Psoas muscle (tissue), 7 donors: ENCODE measurements at regions not wholly inside any gene's neighbourhood (a gene's known extent, or its start where the extent isn't known, plus 50 kb on each side); places are given as distances from the start of the nearest gene placed in this dataset.

Experiments used
- ATAC-seq, 4 donors: fragments of 200-7000 bp; cut with Tn5 transposase; one replicate each; pipeline ENCODE4 v1.9.1; 2020; ENCODE audit warnings: moderate library complexity in 3 of 4, mild to moderate bottlenecking in 2 of 4
- DNase-seq, 2 donors: peaks; one replicate each; pipeline ENCODE4 v3.0.0-alpha.2; 2020
- H3K27ac ChIP-seq: fragments of 200-600 bp; one replicate; pipeline ENCODE4 v1.8.0; 2022
- H3K27me3 ChIP-seq, 3 donors: fragments of 200-600 bp in 1 of 3; one replicate each; pipeline versions ENCODE4 v1.6.1 to v1.8.0; 2013 to 2022; ENCODE audit warnings: low read length in 2 of 3, mild to moderate bottlenecking in 2 of 3, moderate library complexity in 1 of 3; ENCODE audit not compliant: insufficient read depth in 3 of 3
- H3K36me3 ChIP-seq, 2 donors: fragments of 200-600 bp in 1 of 2; one replicate each; pipeline versions ENCODE4 v1.6.1 to v1.8.0; 2013 to 2022; ENCODE audit warnings: low read depth in 1 of 2, mild to moderate bottlenecking in 1 of 2, moderate library complexity in 1 of 2; ENCODE audit not compliant: insufficient read depth in 1 of 2
- H3K4me1 ChIP-seq: fragments of 200-600 bp; one replicate; pipeline ENCODE4 v1.8.0; 2022
- H3K4me3 ChIP-seq: fragments of 200-600 bp; one replicate; pipeline ENCODE4 v1.8.0; 2022; ENCODE audit warnings: mild to moderate bottlenecking
- H3K9me3 ChIP-seq: fragments of 200-600 bp; one replicate; pipeline ENCODE4 v1.8.0; 2022
- CTCF ChIP-seq: fragments of 200-600 bp; IDR thresholded peaks from one replicate; pipeline ENCODE4 v1.8.0; 2022; ENCODE audit warnings: antibody characterized with exemption
- WGBS, 3 donors: extraction: QIAGEN DNeasy Blood & Tissue Kit; methylation state at CpG; one replicate each; pipeline versions ENCODE4 v1.1.6 to v1.1.7; 2013; 5-methylcytosine and 5-hydroxymethylcytosine counted together
- intact Hi-C, 2 donors: fragments of 100-400 bp; cut with DNase I; formaldehyde crosslinking; loops; one replicate each; pipeline versions ENCODE4 v1.11.0 to v1.14.2; 2022
- donor health status: healthy with polysubstance abuse.
- donor health status: DM: no; HTN: no; CAD: no; lungs with moderate emphysema.
- donor health status: Bipolar disorder and iron deficiency.
- donor health status: healthy.
- donor health status: DM: yes; HTN: yes; CAD: no.
- donor health status: DM: no; HTN: no; CAD: no.
- donor health status: DM: yes; HTN: yes; CAD: no.

DNA sequence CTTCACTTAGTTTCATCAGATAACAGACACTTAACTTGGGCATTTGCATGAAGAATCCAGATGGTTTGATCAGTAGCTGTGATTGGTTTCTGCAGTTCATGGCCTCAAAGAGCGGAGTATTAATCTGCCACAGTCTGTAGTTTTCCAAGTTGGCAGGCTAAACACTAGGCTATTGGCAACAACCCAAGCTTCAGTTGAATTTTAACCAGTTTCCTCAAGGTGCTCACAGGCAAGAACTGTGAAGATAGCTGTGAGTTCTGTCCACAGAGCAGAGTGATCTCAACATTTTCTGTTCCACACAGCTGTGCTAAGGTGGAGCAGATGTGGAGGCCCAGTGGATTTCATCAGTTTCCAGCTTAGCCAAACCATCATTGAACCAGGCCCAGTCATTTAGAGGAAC lies 469.5 kb upstream of the LINC00305 start:
- DNase-seq (no peak), ATAC-seq (no peak)
- Histone ChIP-seq H3K9me3 (no peaks in the 10 kb centered on the region), H3K4me3 (no peak overlapping the region), H3K36me3 (no peaks in the 10 kb centered on the region), H3K27ac (no peak overlapping the region), H3K4me1 (no peaks in the 10 kb centered on the region), H3K27me3 (no peaks in the 10 kb centered on the region)
- TF ChIP-seq CTCF, result no peak
- intact Hi-C loops, result no loop called here
- WGBS, 3 donors, result 65 to 74% (median 74%) methylated on average over 1 of the region's 1 CpG

- no peaks in the 10 kb centered on the region for H3K9me3 ChIP-seq
- DNase-seq (no peak), ATAC-seq (no peak)
- no peaks in the 10 kb centered on the region for H3K36me3 ChIP-seq
- WGBS, 3 donors, result 48 to 56% (median 49%) methylated on average over 1 of the region's 1 CpG
- no peaks in the 10 kb centered on the region for H3K27me3 ChIP-seq
- H3K4me1 ChIP-seq, result no peaks in the 10 kb centered on the region
- H3K27ac ChIP-seq, result no peak overlapping the region
- no peak overlapping the region for H3K4me3 ChIP-seq
- intact Hi-C loops, result no loop called here
- no peak for TF ChIP-seq CTCF
Observed at GRCh38 chr18:64615021-64615420, 466.1 kb upstream of the LINC00305 start.

- TF ChIP-seq CTCF, result no peak
- no peak for ATAC-seq
- Histone ChIP-seq H3K9me3 (no peaks in the 10 kb centered on the region), H3K27me3 (no peaks in the 10 kb centered on the region), H3K4me3 (no peak overlapping the region), H3K36me3 (no peaks in the 10 kb centered on the region), H3K4me1 (no peaks in the 10 kb centered on the region), H3K27ac (no peak overlapping the region)
- DNase-seq, result no peak
- 60 to 68% (median 60%) methylated on average over 1 of the region's 1 CpG for WGBS, 3 donors
- intact Hi-C loops, result no loop called here
Observed at GRCh38 chr18:64614446-64614845, 465.6 kb upstream of the LINC00305 start.

DNA sequence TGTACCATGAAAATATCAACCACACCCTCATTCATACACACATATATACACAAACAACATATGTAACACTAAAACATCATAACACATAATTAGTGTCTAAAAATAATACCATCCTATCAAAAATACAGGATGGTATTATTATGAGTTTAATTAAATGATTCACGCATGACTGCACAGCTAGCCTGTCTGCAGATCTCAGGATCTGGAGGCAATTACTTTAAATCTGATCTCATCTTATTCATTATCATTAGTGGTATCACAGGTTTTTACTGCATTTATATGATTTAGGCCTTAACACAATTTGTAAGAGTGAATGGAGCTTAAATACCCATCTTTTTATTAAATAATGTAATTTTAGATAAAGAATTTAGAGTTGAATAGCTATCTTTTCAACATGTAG lies 443.4 kb upstream of the LINC00305 start:
- no peaks in the 10 kb centered on the region for H3K4me1 ChIP-seq
- intact Hi-C loops, result no loop called here
- no peak overlapping the region for H3K27ac ChIP-seq
- 94 to 98% (median 96%) methylated on average over 1 of the region's 1 CpG for WGBS, 3 donors
- no peaks in the 10 kb centered on the region for H3K36me3 ChIP-seq
- no peak overlapping the region for H3K4me3 ChIP-seq
- DNase-seq, result no peak
- ATAC-seq, result no peak
- no peaks in the 10 kb centered on the region for H3K9me3 ChIP-seq
- H3K27me3 ChIP-seq, result no peaks in the 10 kb centered on the region
- no peak for TF ChIP-seq CTCF

DNA sequence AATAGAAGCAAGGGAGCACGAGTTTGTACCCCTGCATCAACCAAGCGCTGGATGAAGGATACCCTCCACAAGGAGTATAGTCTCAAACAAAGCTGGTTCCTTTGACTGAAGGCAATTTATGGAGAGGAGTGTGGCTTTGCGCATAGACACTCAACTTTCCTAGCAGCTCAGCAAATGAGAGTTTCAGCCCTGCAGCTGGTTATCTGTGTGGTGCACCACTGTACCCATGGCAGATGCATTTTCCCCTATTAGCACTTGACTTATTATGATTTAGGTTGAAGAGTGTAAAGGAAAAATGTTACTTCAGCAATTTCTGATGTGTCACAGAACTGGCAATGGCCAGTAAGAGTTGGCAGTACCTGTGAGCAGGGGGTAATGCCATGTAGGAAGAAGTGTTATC lies 440.1 kb upstream of the LINC00305 start:
- intact Hi-C loops, result no loop called here
- Histone ChIP-seq H3K9me3 (no peaks in the 10 kb centered on the region), H3K36me3 (no peaks in the 10 kb centered on the region), H3K4me1 (no peaks in the 10 kb centered on the region), H3K27ac (no peak overlapping the region), H3K27me3 (no peaks in the 10 kb centered on the region), H3K4me3 (no peak overlapping the region)
- no peak for TF ChIP-seq CTCF
- DNase-seq (no peak), ATAC-seq (no peak)
- WGBS, 3 donors, result 65 to 69% (median 66%) methylated on average over 3 of the region's 3 CpGs
